ENCODE measurements at regions not wholly inside any gene's neighbourhood (a gene's known extent, or its start where the extent isn't known, plus 50 kb on each side); places are given as distances from the start of the nearest gene placed in this dataset.
"Not testable (repeated sequence)": the region's sequence is repeated elsewhere in the genome, so short reads cannot be mapped to it uniquely, and the experiment has no call there.

GRCh38 chr7:97928844-97929243 is 56.6 kb upstream of the ASNS start:
- not testable (repeated sequence) for H3K4me3 ChIP-seq (replicated peaks in 1 of 2; ENCODE audit: low read depth in 2 of 2, low read length in 2 of 2); DNase-seq (ENCODE audit: low read depth in 2 of 2)

- TF ChIP-seq CTCF (IDR thresholded peaks at IDR 0.05; ENCODE audit: low read depth, low read length): peak; percentile 33
- peak overlapping the region; percentile 40 to 43 for H3K4me3 ChIP-seq (replicated peaks in 1 of 2; ENCODE audit: low read depth in 2 of 2, low read length in 2 of 2)
Observed at GRCh38 chr7:97927790-97928748, 55.9 kb upstream of the ASNS start.

More at GRCh38 chr7:97927790-97928748, 55.9 kb upstream of the ASNS start:
- peak; percentile 13 to 28 for DNase-seq (ENCODE audit: low read depth in 2 of 2)
